ENCODE measurements at regions not wholly inside any gene's neighbourhood (a gene's known extent, or its start where the extent isn't known, plus 50 kb on each side); places are given as distances from the start of the nearest gene placed in this dataset.
"Not testable (repeated sequence)": the region's sequence is repeated elsewhere in the genome, so short reads cannot be mapped to it uniquely, and the experiment has no call there.

GRCh38 chr5:34450338-34450737 is 205.8 kb upstream of the RAI14 start:
- no peak for DNase-seq

DNA sequence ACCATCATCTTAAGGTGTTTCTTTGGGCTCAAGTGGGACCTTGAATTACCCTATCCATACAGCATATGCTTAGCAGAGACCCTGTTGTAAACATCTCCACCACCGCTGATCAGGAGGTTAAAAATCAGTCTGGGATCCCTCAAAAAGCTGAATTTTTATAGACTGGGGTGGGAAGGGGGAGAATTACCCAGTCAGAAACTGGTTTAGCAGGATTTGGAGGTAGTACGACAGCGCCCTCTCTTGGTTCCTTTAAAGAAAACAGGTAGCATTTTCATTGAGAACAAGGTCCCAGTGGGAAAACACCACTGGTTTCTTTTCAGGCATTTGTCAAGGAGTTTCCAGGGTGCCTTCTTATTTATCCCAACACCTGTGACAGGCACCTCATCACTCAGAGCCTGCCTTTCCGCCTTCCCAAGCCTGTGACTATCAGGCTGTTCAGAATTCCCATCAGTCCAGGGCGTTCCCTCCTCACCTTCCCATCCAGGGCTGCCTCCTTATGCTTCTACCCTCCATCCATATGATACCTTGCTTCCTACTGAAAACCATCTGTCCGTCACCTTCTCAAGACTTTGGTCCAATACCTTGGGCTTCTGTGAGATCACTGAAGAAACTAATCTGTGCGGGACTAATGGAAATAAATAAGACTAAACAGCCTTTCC is 203.8 kb upstream of the RAI14 start:
- DNase-seq, result peak; percentile 49

DNA sequence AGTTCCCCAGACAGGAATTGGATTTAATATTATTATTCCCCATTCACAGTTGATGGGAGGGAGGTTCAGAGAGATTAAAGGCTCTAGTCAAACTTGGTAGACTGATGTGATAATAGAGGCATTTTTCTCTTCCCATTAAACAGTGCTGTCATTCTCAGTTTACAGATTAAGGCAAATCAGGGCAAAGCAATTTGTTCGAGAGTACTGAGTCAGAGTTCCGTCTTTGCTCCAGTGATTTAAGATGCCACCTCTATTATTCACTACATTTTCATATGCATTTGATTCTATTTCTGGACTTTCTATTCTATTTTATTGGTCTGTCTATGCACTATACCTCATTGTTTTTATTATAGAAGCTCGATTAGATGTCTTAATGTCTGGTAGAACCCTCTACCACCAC is 201.0 kb upstream of the RAI14 start:
- DNase-seq, result no peak

- no peak for DNase-seq
Measured at GRCh38 chr5:34459908-34460307, 196.2 kb upstream of the RAI14 start.

DNA sequence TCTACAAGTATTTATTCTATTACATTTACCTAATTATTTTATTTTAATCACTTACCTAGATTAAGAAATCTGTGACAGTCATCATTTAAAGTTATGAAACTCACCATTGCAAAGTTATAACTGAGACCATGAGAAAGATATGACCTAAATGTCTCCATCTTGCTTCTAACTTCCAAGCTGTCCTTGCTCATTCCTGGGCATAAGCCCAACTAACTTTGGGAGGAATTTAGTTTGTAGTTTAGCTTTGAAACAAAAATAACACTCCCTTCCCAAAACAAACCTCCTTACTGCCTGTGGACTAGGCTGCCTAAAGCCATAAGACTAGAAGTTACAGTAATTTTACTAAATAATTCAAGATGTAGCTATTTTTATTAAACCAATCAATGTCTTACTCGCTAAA is 195.6 kb upstream of the RAI14 start:
- DNase-seq, result peak; percentile 19

DNA sequence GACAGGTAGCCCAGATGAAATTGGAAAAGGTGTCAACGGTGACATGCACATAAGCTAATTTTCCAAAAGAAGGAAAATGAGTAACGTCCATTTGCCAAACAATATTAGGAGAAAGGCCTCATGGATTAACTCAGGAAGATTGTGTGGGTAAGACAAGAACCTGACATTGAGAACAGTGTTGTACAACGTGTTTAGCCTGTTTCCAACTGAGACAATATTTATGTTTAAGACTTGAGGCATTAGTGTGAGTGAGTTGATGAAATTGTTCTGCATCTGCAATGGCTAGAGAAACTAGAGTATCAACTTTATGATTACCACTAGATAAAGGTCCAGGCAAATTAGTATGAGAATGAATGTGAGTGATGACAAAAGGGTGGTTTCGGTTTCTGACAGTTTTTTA is 191.3 kb upstream of the RAI14 start:
- no peak for DNase-seq

GRCh38 chr5:34465301-34465700 is 190.8 kb upstream of the RAI14 start:
- peak; percentile 67 for DNase-seq

DNA sequence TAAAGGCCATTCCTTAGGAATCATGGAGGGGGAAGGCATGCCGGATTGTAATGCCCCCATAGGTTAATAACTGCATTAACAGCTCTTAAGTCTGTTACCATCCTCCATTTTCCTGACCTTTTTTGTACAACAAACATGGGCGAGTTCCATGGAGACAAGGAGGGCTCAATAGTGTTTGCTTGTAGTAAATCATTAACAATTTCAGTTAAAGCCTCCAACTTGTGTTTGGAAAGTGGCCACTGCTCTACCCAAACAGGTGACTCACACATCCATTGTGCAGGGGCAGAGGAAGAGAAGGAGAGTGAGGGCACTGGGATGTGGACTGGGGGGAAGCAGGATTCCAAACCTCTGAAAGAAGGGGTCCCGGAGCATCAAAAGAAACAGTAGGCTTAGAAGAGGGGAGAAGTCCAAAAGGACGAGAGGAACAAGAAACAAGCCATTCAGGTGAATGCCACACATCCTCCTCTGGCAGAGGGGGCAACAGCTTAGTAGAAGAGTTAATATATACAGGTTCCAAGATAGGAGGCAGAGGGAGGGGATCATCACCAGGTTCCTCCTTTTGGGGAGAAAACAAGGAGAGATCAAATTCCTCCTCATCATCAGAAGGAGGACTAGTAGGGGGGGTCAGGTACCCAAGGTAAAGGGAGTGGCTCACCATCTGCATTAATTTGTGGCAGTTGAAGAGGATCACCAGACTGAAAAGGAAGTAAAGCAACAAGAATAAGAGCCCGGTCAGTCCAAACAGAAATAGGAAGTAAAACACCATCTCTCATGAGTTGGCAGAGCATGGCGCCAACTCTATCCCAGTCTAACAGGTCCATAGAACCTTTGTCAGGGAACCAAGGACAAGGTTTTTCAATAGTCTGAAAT is 189.4 kb upstream of the RAI14 start:
- DNase-seq, result not testable (repeated sequence)

DNA sequence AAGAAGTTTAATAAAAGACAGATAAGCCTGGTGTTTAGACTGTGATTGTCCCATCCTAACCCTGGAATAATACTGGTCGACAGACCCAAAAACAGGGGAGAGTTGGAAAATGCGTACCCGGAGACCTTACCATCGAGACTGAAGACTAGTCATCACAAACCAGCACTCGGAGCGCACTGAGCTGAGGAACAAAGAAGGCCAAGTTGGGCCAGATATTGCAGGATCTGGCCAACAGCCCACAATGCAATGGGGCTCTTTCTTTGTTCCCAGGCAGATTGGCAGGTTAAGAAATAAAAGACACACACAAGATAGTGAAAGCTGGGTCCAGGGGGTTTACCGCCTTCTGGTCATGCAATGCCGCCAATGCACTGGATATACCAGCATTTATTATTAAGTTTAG is 188.7 kb upstream of the RAI14 start:
- DNase-seq, result no peak

GRCh38 chr5:34467984-34468383 is 188.1 kb upstream of the RAI14 start:
- DNase-seq, result peak; percentile 13

DNA sequence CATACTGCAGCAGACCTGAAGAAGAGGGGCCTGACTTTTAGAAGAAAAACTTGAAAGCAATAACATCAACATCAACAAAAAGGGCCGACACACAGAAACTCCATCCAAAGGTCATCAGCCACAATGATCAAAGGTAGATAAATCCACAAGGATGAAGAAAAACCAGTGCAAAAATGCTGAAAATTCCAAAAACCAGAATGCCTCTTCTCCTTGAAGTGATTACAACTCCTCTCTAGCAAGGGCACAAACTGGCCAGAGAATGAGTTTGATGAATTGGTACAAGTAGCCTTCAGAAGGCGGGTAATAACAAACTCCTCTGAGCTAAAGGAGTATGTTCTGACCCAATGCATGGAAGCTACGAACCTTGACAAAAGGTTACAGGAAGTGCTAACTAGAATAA is 186.2 kb upstream of the RAI14 start:
- no peak for DNase-seq

DNA sequence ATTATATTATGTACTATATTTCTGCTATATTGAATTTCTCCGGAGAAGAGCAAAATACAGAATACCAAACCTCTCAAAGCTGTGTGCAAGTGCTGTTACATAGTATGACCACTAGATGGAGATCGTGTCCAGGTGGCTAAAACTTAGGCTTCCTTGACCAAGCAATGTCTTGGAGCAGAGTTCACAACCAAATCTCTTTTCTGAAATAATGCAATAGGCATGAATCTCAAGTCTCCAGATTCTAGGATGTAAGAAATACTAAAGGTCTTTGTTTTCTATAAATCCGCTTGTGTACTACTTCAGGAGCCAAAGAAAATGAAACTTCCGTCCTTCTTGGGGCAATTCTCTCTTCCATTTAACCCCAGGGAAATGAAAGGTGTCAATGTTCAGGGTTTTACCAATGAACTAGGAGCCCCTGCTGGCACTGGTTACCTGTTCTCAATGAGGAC is 181.5 kb upstream of the RAI14 start:
- DNase-seq, result peak; percentile 70

GRCh38 chr5:34475249-34475966 is 180.7 kb upstream of the RAI14 start:
- DNase-seq, result no peak

- DNase-seq, result no peak
Measured at GRCh38 chr5:34476941-34477565, 179.1 kb upstream of the RAI14 start.

DNA sequence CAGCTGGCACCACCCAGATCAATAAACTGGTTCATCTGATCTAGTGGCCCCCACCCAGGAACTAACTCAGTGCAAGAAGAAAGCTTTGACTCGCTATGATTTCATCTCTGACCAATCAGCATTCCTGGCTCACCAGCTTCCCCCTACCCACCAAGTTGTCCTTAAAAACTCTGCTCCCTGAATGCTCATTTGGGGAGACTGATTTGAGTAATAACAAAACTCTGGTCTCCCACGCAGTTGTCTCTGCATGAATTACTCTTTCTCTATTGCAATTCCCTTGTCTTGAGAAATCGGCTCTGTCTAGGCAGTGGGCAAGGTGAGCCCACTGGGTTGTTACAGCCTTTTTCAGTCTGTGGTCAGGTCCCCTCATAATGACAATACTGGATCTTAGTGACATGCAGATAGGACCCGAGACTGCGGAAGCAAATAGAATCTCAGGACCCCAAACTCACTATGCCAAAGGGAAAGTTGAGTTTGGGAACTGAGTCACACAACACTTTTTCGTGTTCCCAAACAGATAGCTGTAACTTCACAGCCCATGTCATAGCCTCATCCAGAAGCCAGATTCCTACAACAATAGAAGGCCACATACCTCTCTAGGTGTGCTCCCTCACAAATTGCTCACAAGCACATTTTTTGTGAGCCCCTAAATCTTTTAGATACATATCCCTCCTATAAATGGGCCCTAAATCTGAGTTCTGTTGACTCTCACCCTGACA is 175.2 kb upstream of the RAI14 start:
- DNase-seq, result no peak

DNA sequence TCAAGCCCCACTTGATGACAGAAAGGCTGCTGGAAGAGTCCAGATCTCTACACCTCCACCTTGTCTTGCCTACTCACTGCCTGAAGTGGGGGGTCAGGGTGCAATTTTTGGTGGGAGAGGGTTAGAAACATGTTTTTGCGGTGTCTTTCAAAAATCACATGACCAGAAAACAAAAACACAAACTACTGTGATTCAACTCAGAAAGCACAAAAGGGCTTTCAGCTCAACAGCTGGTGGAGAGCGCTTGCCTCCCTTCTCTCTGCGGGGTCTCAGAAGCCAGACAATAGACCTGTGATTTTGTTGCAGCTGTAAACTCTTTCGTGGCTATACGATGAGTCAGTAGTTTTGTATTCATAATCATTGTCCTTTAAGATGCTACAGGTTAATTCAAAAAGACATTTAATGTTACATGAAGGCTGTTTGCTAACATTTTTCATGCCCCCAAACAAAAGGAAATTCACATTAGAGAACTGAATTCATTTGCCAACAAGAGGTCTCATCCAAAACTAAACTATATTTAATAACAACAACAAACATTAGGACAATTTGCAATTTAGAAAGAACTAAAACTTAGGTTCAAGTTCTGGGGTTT is 172.6 kb upstream of the RAI14 start:
- DNase-seq, result peak; percentile 19

DNA sequence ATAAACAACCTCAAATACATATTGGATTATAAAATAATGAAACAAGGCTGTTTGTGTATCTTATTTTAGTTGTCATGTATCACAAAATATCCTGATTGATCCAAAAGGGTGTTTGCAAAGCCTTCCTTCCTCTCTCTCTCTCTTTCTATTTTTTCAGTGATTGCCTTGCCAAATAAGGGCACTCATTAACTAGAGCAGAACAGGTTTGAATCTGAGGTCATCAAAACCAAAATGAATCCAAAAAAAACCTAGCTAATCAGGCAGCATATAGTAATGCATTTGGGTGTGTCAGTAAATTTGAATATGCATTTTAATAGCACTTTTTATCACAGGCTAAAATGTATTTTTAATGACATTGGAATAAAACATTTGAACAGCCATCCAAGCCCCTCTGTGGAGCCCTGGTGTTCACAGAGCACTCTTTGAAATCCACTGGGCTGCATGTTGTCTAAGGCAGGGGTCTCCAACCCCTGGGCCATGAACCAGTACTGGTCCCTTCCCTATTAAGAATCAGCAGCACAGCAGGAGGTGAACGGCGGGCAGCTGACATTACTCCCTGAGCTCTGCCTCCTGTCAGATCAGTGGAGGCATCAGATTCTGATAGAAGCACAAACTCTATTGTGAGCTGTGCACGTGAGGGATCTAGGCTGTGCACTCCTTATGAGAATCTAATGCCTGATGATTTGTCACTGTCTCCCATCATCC is 171.8 kb upstream of the RAI14 start:
- DNase-seq, result no peak

DNA sequence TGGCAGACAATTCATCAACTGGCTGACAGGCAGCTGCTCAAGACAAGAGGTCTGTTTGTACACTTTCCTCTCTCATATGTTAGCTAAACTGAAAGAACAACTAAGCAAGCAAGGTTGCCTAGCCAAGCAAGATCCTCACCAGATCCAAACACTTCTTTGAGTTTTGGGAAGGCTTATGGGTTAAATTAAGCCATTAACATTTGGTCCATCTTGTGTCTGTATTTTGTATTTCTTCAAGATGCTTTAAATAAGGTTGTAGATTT is 170.4 kb upstream of the RAI14 start:
- DNase-seq, result no peak

DNA sequence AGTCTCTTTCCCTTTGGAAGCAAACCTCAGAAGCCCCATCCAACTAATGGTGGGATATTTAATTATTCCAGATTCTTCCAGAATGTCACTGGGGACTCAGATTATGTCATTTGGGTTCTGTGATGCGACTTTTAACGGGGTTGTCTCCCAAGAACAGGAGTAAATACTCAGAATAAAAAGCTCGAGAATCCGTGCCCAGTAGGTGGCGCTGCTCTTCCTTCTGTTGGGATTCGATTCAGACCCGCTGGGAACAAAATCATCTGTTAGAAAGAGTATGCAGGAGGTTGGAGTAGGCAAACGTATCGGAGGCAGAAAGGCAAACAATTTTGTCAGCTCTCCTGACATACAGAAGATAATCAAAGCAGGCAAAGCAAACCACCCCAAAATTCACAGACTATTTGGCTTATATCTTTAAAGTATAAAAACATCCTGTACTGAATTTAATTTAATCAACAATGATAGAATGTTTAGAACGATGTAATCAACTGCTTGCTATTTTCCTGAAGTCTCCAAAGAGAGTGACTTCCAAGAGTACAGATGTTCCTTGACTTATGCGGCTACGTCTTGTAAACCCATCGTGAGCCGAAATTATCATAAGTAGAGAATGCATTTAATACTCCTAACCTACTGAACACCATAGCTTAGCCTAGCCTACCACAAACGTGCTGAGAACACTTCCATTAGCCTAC is 169.8 kb upstream of the RAI14 start:
- peak; percentile 89 for DNase-seq

DNA sequence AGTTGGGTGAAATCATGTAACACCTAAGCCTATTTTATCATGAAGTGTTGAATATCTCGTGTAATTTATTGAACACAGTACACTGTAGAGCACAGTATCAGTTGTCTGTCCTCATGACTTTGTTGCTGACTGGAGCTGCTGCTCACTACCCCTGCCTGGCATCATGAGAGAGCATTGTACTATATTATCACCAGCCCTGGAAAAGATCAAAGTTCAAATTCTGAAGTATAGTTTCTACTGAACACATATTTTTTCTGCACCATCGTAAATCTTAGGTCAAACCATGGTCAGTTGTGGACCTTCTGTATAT is 169.3 kb upstream of the RAI14 start:
- DNase-seq, result no peak

DNA sequence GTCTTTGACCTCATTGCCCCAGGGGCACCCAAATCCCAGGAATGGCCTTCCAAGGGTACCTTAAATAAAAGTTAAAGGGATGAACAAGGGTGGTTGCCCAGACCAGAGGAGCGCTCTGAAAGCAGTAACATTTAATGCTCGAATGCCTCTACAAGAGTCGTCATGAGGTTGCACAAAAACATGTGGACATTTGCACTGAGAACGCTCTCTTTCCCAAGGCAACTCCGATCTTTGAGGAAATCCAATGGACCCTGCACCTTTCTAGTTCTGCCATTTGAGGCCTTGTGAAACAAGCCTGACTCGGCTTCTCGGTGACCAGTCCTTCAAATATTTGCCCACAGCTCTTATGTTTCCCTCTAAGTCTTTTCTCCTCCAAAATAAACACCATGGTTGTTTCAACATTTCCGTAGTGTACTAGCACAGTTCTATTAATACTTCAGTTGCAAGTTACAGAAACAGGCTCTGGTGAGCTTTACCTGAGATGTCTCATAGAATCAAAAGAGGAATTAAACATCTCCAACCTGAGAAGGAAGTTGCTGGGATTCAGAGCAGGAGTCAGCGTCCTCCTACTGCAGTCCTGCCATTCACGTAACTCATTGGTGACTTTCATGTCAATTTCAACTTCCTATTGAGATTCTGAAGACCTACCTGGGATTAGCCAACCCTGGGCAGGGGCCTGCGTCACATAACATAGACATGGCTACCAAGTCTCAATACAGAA is 168.8 kb upstream of the RAI14 start:
- DNase-seq, result peak; percentile 84
